ENCODE measurements at regions not wholly inside any gene's neighbourhood (a gene's known extent, or its start where the extent isn't known, plus 50 kb on each side); places are given as distances from the start of the nearest gene placed in this dataset.

DNA sequence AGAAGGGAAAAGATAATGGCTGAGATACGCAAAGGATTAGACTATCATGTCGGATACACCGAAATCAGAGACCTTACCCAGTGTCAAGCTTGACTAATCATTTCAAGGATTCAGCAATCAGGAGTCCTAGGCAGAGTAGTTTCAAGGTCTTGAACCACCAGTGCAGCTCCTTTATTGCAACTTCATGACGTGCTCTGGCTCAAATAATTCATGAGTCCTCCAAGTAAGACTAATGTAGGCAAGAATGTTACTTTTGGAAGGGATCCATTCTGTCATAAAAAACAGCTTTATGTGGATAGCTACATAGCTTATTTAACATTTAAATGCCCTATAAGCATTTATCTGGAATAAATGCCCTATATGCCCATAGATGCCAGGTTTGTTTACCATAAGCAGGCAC, 123.2 kb downstream of the LMO3 start:
- TF ChIP-seq POLR2AphosphoS5 (IDR thresholded peaks at IDR 0.05), result no peak
- TF ChIP-seq, protein P1, sequence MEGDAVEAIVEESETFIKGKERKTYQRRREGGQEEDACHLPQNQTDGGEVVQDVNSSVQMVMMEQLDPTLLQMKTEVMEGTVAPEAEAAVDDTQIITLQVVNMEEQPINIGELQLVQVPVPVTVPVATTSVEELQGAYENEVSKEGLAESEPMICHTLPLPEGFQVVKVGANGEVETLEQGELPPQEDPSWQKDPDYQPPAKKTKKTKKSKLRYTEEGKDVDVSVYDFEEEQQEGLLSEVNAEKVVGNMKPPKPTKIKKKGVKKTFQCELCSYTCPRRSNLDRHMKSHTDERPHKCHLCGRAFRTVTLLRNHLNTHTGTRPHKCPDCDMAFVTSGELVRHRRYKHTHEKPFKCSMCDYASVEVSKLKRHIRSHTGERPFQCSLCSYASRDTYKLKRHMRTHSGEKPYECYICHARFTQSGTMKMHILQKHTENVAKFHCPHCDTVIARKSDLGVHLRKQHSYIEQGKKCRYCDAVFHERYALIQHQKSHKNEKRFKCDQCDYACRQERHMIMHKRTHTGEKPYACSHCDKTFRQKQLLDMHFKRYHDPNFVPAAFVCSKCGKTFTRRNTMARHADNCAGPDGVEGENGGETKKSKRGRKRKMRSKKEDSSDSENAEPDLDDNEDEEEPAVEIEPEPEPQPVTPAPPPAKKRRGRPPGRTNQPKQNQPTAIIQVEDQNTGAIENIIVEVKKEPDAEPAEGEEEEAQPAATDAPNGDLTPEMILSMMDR (IDR thresholded peaks at IDR 0.05), result no peak
